ENCODE measurements at regions not wholly inside any gene's neighbourhood (a gene's known extent, or its start where the extent isn't known, plus 50 kb on each side); places are given as distances from the start of the nearest gene placed in this dataset.

DNA sequence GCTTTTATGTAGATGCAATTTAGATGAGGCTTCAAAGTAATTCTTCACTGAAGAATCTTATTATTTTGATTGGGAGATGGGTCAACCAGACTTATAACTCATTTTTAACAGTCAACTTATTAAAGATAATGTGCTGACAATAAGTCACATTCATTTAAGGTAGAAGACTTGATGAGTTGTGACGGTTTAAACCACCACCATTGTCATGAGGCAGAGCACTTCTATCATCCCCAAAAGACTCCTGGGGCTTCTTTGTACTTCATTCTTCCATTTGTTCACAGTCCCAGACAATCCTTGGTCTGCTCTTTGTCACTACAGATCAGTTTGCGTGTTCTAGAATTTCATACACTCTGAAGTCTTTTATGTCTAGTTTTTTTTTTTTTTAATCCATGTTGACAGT is 346.1 kb downstream of the RASEF start:
- H3K79me2 ChIP-seq (ENCODE audit: control insufficient read depth, insufficient read depth, low read length, poor library complexity), result no peaks in the 10 kb centered on the region
- WGBS (ENCODE audit: extremely low coverage, insufficient coverage, insufficient read length), result no CpG with 5 or more reads among the region's 2 CpGs
- no peak for DNase-seq

DNA sequence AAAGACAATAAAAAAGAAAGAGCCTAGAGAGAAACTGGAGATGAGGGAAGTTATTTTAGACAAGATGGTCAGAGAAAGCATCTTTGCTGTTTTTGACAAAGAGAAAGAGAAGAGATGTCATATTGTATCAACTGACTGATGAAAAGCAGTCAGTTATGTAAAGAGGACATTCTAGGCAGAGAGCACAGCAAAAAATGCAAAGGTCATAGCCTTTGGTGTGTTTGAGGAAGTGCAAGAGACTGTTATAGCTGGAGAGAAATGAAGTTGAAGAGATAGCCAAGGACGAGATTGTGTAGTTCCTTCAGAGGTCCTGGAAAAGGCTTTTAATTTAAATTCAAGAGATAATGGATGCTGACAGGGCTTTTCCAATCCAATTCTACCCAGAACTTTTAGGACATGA is 342.4 kb downstream of the RASEF start:
- no peak overlapping the region for H2BK120ac ChIP-seq (ENCODE audit: insufficient read depth, low read length, poor library complexity)
- DNase-seq, result no peak
- H3K9me3 ChIP-seq (ENCODE audit: insufficient read depth, low read depth, low read length), result no peaks in the 10 kb centered on the region
- no peak overlapping the region for H2BK12ac ChIP-seq (ENCODE audit: low read length)
- H3K4me2 ChIP-seq (ENCODE audit: low read length), result no peak overlapping the region
- no peaks in the 10 kb centered on the region for H3K79me1 ChIP-seq (ENCODE audit: low read length)
- no peak overlapping the region for H3K27ac ChIP-seq (ENCODE audit: low read depth, low read length)
- no peaks in the 10 kb centered on the region for H3K79me2 ChIP-seq (ENCODE audit: control insufficient read depth, insufficient read depth, low read length, poor library complexity)
- H3K36me3 ChIP-seq (ENCODE audit: control insufficient read depth in 1 of 2, insufficient read depth in 2 of 2, low read length in 2 of 2), result no peaks in the 10 kb centered on the region
- no peak overlapping the region for H2BK5ac ChIP-seq (ENCODE audit: low read depth, low read length, poor library complexity)
- H3K4me3 ChIP-seq (ENCODE audit: low read depth, low read length), result no peak overlapping the region
- no peak overlapping the region for H3K23ac ChIP-seq (ENCODE audit: low read length)
- no peak overlapping the region for H3K4ac ChIP-seq (ENCODE audit: low read depth, low read length)
- H3K9ac ChIP-seq (ENCODE audit: low read length), result no peak overlapping the region
- no peak overlapping the region for H4K91ac ChIP-seq (ENCODE audit: low read depth, low read length)
- H2AK5ac ChIP-seq (ENCODE audit: low read length), result no peak overlapping the region
- H3K18ac ChIP-seq (ENCODE audit: low read length), result no peak overlapping the region
- peaks cover 0 to 2% of the 10 kb centered on the region in 2 experiments for H3K4me1 ChIP-seq (ENCODE audit: control insufficient read depth in 1 of 2, insufficient read depth in 2 of 2, low read length in 2 of 2)
- H3K14ac ChIP-seq (ENCODE audit: low read length), result no peak overlapping the region
- H4K12ac ChIP-seq (ENCODE audit: low read depth, low read length), result no peak overlapping the region
- no peak overlapping the region for H4K8ac ChIP-seq (ENCODE audit: low read depth, low read length)
- no peak overlapping the region for H2AFZ ChIP-seq (ENCODE audit: insufficient read depth, low read length, poor library complexity)
- WGBS (ENCODE audit: extremely low coverage, insufficient coverage, insufficient read length), result no CpG with 5 or more reads among the region's 1 CpG
- H3K27me3 ChIP-seq (ENCODE audit: insufficient read depth, low read length), result no peaks in the 10 kb centered on the region

More for the DNA sequence above, 346.1 kb downstream of the RASEF start:
- H3K4me1 ChIP-seq (ENCODE audit: control insufficient read depth in 1 of 2, insufficient read depth in 2 of 2, low read length in 2 of 2), result no peaks in the 10 kb centered on the region
- peaks cover 5% of the 10 kb centered on the region for H3K9me3 ChIP-seq (ENCODE audit: insufficient read depth, low read depth, low read length)
- H2BK120ac ChIP-seq (ENCODE audit: insufficient read depth, low read length, poor library complexity), result no peak overlapping the region
- H2BK5ac ChIP-seq (ENCODE audit: low read depth, low read length, poor library complexity), result no peak overlapping the region
- no peaks in the 10 kb centered on the region for H3K27me3 ChIP-seq (ENCODE audit: insufficient read depth, low read length)
- no peak overlapping the region for H3K23ac ChIP-seq (ENCODE audit: low read length)
- H3K27ac ChIP-seq (ENCODE audit: low read depth, low read length), result no peak overlapping the region
- H2BK12ac ChIP-seq (ENCODE audit: low read length), result no peak overlapping the region
- H3K36me3 ChIP-seq (ENCODE audit: control insufficient read depth in 1 of 2, insufficient read depth in 2 of 2, low read length in 2 of 2), result no peaks in the 10 kb centered on the region
- H4K91ac ChIP-seq (ENCODE audit: low read depth, low read length), result no peak overlapping the region
- no peak overlapping the region for H3K14ac ChIP-seq (ENCODE audit: low read length)
- no peaks in the 10 kb centered on the region for H3K79me1 ChIP-seq (ENCODE audit: low read length)
- H4K12ac ChIP-seq (ENCODE audit: low read depth, low read length), result no peak overlapping the region
- H3K4ac ChIP-seq (ENCODE audit: low read depth, low read length), result no peak overlapping the region
- no peak overlapping the region for H2AFZ ChIP-seq (ENCODE audit: insufficient read depth, low read length, poor library complexity)
- H3K4me2 ChIP-seq (ENCODE audit: low read length), result no peak overlapping the region
- H3K18ac ChIP-seq (ENCODE audit: low read length), result no peak overlapping the region
- no peak overlapping the region for H3K4me3 ChIP-seq (ENCODE audit: low read depth, low read length)
- H4K8ac ChIP-seq (ENCODE audit: low read depth, low read length), result no peak overlapping the region
- H2AK5ac ChIP-seq (ENCODE audit: low read length), result no peak overlapping the region
- no peak overlapping the region for H3K9ac ChIP-seq (ENCODE audit: low read length)

DNA sequence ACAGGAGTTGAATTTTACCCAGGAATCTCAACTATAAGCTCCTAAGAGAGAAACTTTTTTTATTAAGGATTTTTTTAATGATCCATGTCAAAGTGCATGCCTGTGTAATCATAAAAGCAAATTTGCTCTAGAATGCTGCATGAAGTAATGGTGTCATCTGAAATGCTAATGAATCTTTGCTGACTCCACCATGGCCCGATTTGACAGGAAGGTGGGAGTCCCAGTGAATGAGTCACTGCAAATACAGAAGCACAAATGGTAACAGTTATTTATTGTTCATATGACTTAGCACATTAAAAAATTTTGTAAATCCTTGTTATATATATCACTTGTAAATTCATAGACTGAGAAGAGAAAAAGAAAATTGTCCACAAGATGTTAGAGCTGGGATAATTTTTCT is 341.3 kb downstream of the RASEF start:
- no peak overlapping the region for H2BK120ac ChIP-seq (ENCODE audit: insufficient read depth, low read length, poor library complexity)
- H3K27ac ChIP-seq (ENCODE audit: low read depth, low read length), result no peak overlapping the region
- no peak overlapping the region for H3K18ac ChIP-seq (ENCODE audit: low read length)
- H3K4me1 ChIP-seq (ENCODE audit: control insufficient read depth in 1 of 2, insufficient read depth in 2 of 2, low read length in 2 of 2), result peaks cover 0 to 2% of the 10 kb centered on the region in 2 experiments
- H3K4ac ChIP-seq (ENCODE audit: low read depth, low read length), result no peak overlapping the region
- no peaks in the 10 kb centered on the region for H3K36me3 ChIP-seq (ENCODE audit: control insufficient read depth in 1 of 2, insufficient read depth in 2 of 2, low read length in 2 of 2)
- no peak overlapping the region for H3K14ac ChIP-seq (ENCODE audit: low read length)
- no peaks in the 10 kb centered on the region for H3K9me3 ChIP-seq (ENCODE audit: insufficient read depth, low read depth, low read length)
- no peaks in the 10 kb centered on the region for H3K79me1 ChIP-seq (ENCODE audit: low read length)
- no peak overlapping the region for H3K9ac ChIP-seq (ENCODE audit: low read length)
- no peak overlapping the region for H2BK5ac ChIP-seq (ENCODE audit: low read depth, low read length, poor library complexity)
- H3K4me3 ChIP-seq (ENCODE audit: low read depth, low read length), result no peak overlapping the region
- H2AK5ac ChIP-seq (ENCODE audit: low read length), result no peak overlapping the region
- no peak overlapping the region for H4K12ac ChIP-seq (ENCODE audit: low read depth, low read length)
- no peak overlapping the region for H4K8ac ChIP-seq (ENCODE audit: low read depth, low read length)
- no peak overlapping the region for H2AFZ ChIP-seq (ENCODE audit: insufficient read depth, low read length, poor library complexity)
- no peak for DNase-seq
- H3K27me3 ChIP-seq (ENCODE audit: insufficient read depth, low read length), result no peaks in the 10 kb centered on the region
- H3K79me2 ChIP-seq (ENCODE audit: control insufficient read depth, insufficient read depth, low read length, poor library complexity), result no peaks in the 10 kb centered on the region
- H4K91ac ChIP-seq (ENCODE audit: low read depth, low read length), result no peak overlapping the region
- H3K4me2 ChIP-seq (ENCODE audit: low read length), result no peak overlapping the region
- no peak overlapping the region for H3K23ac ChIP-seq (ENCODE audit: low read length)
- no peak overlapping the region for H2BK12ac ChIP-seq (ENCODE audit: low read length)
- no CpG with 5 or more reads among the region's 1 CpG for WGBS (ENCODE audit: extremely low coverage, insufficient coverage, insufficient read length)

DNA sequence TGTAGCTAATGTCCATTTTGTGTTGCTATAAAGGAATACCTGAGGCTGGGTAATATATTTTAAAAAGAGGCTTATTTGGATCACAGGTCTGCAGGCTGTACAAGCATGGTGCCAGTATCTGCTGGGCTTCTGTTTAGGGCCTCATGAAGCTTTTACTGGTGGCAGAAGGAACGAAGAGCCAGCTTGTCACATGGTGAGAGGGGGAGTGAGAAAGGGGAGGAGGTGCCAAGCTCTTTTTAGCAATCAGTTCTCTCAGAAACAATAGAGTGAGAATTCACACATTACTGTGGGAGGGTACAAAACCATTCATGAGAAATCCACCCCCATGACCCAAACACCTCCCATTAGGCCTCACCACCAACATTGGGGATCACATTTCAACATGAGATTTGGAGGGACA is 340.9 kb downstream of the RASEF start:
- no peak overlapping the region for H3K27ac ChIP-seq (ENCODE audit: low read depth, low read length)

More for the DNA sequence above, 340.9 kb downstream of the RASEF start:
- Histone ChIP-seq H4K12ac (ENCODE audit: low read depth, low read length) (no peak overlapping the region), H2AFZ (ENCODE audit: insufficient read depth, low read length, poor library complexity) (no peak overlapping the region), H2BK120ac (ENCODE audit: insufficient read depth, low read length, poor library complexity) (peak overlapping the region; percentile 66), H3K9ac (ENCODE audit: low read length) (no peak overlapping the region), H3K23ac (ENCODE audit: low read length) (no peak overlapping the region), H2BK5ac (ENCODE audit: low read depth, low read length, poor library complexity) (no peak overlapping the region), H3K18ac (ENCODE audit: low read length) (no peak overlapping the region), H3K36me3 (ENCODE audit: control insufficient read depth in 1 of 2, insufficient read depth in 2 of 2, low read length in 2 of 2) (no peaks in the 10 kb centered on the region), H4K91ac (ENCODE audit: low read depth, low read length) (no peak overlapping the region), H3K9me3 (ENCODE audit: insufficient read depth, low read depth, low read length) (no peaks in the 10 kb centered on the region), H3K4me2 (ENCODE audit: low read length) (no peak overlapping the region), H3K27me3 (ENCODE audit: insufficient read depth, low read length) (no peaks in the 10 kb centered on the region), H3K79me1 (ENCODE audit: low read length) (no peaks in the 10 kb centered on the region), H2AK5ac (ENCODE audit: low read length) (no peak overlapping the region), H3K4me1 (ENCODE audit: control insufficient read depth in 1 of 2, insufficient read depth in 2 of 2, low read length in 2 of 2) (peaks cover 0 to 2% of the 10 kb centered on the region in 2 experiments), H3K4ac (ENCODE audit: low read depth, low read length) (no peak overlapping the region), H3K4me3 (ENCODE audit: low read depth, low read length) (no peak overlapping the region), H3K79me2 (ENCODE audit: control insufficient read depth, insufficient read depth, low read length, poor library complexity) (no peaks in the 10 kb centered on the region), H4K8ac (ENCODE audit: low read depth, low read length) (no peak overlapping the region), H2BK12ac (ENCODE audit: low read length) (peak overlapping the region; percentile 54), H3K14ac (ENCODE audit: low read length) (no peak overlapping the region)
- no peak for DNase-seq
- WGBS (ENCODE audit: extremely low coverage, insufficient coverage, insufficient read length), result no CpG with 5 or more reads among the region's 1 CpG

Data from trophoblast cell (in vitro differentiated cells and primary cell).